GM23338 (cell line): ENCODE measurements at regions not wholly inside any gene's neighbourhood (a gene's known extent, or its start where the extent isn't known, plus 50 kb on each side); places are given as distances from the start of the nearest gene placed in this dataset.

Source experiments
- ATAC-seq: fragments of 200-7000 bp; cut with Tn5 transposase; 3 replicates; pipeline ENCODE4 v1.9.1; 2020
- DNase-seq: peaks from one replicate; pipeline ENCODE4 v3.0.0-alpha.2; 2015; ENCODE audit warnings: low spot score
- H2AFZ ChIP-seq: fragments of 200-600 bp; sonication (generic); 2 replicates; pipeline ENCODE4 v1.8.0; 2016; ENCODE audit warnings: antibody characterized with exemption, mild to moderate bottlenecking, moderate library complexity
- H3F3A ChIP-seq: fragments of 200-600 bp; sonication (generic); replicated peaks from 2 replicates; pipeline ENCODE4 v1.8.0; 2017; ENCODE audit warnings: antibody characterized with exemption, mixed run types, low read depth
- H3K27ac ChIP-seq: fragments of 200-600 bp; sonication (generic); 2 replicates; pipeline ENCODE4 v1.6.1; 2016; ENCODE audit warnings: low read depth
- H3K27me3 ChIP-seq: fragments of 200-600 bp; sonication (generic); 2 replicates; pipeline ENCODE4 v1.8.0; 2016; ENCODE audit warnings: mild to moderate bottlenecking, mixed run types, moderate library complexity; ENCODE audit not compliant: insufficient read depth
- H3K36me3 ChIP-seq: fragments of 200-600 bp; sonication (generic); 2 replicates; pipeline ENCODE4 v1.8.0; 2016; ENCODE audit warnings: mild to moderate bottlenecking; ENCODE audit not compliant: insufficient read depth
- H3K4me1 ChIP-seq: fragments of 200-600 bp; sonication (generic); 2 replicates; pipeline ENCODE4 v1.8.0; 2016; ENCODE audit warnings: mild to moderate bottlenecking, moderate library complexity; ENCODE audit not compliant: insufficient read depth
- H3K4me2 ChIP-seq: fragments of 200-600 bp; sonication (generic); 2 replicates; pipeline ENCODE4 v1.7.1; 2017; ENCODE audit warnings: mixed run types
- H3K4me3 ChIP-seq: fragments of 200-600 bp; sonication (generic); 2 replicates; pipeline ENCODE4 v1.6.1; 2016; ENCODE audit warnings: mixed run types
- H3K79me2 ChIP-seq: fragments of 200-600 bp; sonication (generic); replicated peaks from 2 replicates; pipeline ENCODE4 v1.8.0; 2017; ENCODE audit warnings: mild to moderate bottlenecking; ENCODE audit not compliant: insufficient read depth
- H3K9me2 ChIP-seq: fragments of 200-600 bp; sonication (generic); 2 replicates; pipeline ENCODE4 v1.8.0; 2017; ENCODE audit not compliant: insufficient read depth
- H4K20me1 ChIP-seq: fragments of 200-600 bp; sonication (generic); replicated peaks from 2 replicates; pipeline ENCODE4 v1.8.0; 2017; ENCODE audit warnings: mild to moderate bottlenecking; ENCODE audit not compliant: insufficient read depth
- H3K27ac Mint-ChIP-seq: 2 replicates; pipeline ENCODE4 v1.8.0; 2020; ENCODE audit warnings: inconsistent platforms, mild to moderate bottlenecking, moderate library complexity, mixed read lengths
- H3K27me3 Mint-ChIP-seq: 3 replicates; pipeline ENCODE4 v1.8.0; 2022; ENCODE audit warnings: low read depth, mild to moderate bottlenecking, moderate library complexity, mixed read lengths, inconsistent platforms; ENCODE audit not compliant: insufficient read depth, poor library complexity
- H3K36me3 Mint-ChIP-seq: 3 replicates; pipeline ENCODE4 v1.8.0; 2021; ENCODE audit warnings: low read depth, mild to moderate bottlenecking, inconsistent platforms, moderate library complexity, mixed read lengths
- H3K4me1 Mint-ChIP-seq: 3 replicates; pipeline ENCODE4 v1.8.0; 2020; ENCODE audit warnings: mild to moderate bottlenecking, inconsistent platforms, mixed read lengths
- H3K4me3 Mint-ChIP-seq: 3 replicates; pipeline ENCODE4 v1.8.0; 2021; ENCODE audit warnings: moderate library complexity, mild to moderate bottlenecking, inconsistent platforms, mixed read lengths
- H3K9me3 Mint-ChIP-seq: 3 replicates; pipeline ENCODE4 v1.8.0; 2020; ENCODE audit warnings: moderate library complexity, mild to moderate bottlenecking, inconsistent platforms, mixed read lengths
- EZH2 ChIP-seq: fragments of 200-600 bp; sonication (generic); IDR thresholded peaks from one replicate; pipeline ENCODE4 v1.8.0; 2017; ENCODE audit warnings: antibody characterized with exemption, mild to moderate bottlenecking, low read depth; ENCODE audit not compliant: unreplicated experiment
- EZH2phosphoT487 ChIP-seq: fragments of 200-600 bp; sonication (generic); IDR thresholded peaks from one replicate; pipeline ENCODE4 v1.8.1; 2018; ENCODE audit warnings: antibody characterized with exemption; ENCODE audit not compliant: unreplicated experiment
- JUNB ChIP-seq: IDR thresholded peaks from one replicate; pipeline ENCODE4 v1.6.1; 2016; ENCODE audit warnings: antibody characterized with exemption; ENCODE audit not compliant: unreplicated experiment
- STAT1 ChIP-seq: IDR thresholded peaks from one replicate; pipeline ENCODE4 v1.6.1; 2016; ENCODE audit warnings: antibody characterized with exemption; ENCODE audit not compliant: unreplicated experiment
- ZNF114 ChIP-seq: fragments of 250-450 bp; sonication (Bioruptor Pico); IDR thresholded peaks from 2 replicates; pipeline ENCODE4 v1.5.0; 2020; ENCODE audit warnings: mild to moderate bottlenecking, moderate library complexity
- TF ChIP-seq, protein P1 (sequence below), 2 experiments: fragments of 200-600 bp in 1 of 2; sonication (generic) in 1 of 2; conservative IDR thresholded peaks; 2 replicates each; pipeline versions ENCODE4 v1.5.1 to v1.6.1; 2016 to 2017; ENCODE audit warnings: antibody characterized with exemption in 2 of 2, low read depth in 2 of 2, mild to moderate bottlenecking in 2 of 2, moderate library complexity in 1 of 2
- TF ChIP-seq, protein P2 (sequence below): IDR thresholded peaks from one replicate; pipeline ENCODE4 v1.6.1; 2018; ENCODE audit warnings: antibody characterized with exemption; ENCODE audit not compliant: unreplicated experiment
- TF ChIP-seq, protein P3 (sequence below): IDR thresholded peaks from 2 replicates; pipeline ENCODE4 v1.6.1; 2016; ENCODE audit warnings: antibody characterized with exemption

DNA sequence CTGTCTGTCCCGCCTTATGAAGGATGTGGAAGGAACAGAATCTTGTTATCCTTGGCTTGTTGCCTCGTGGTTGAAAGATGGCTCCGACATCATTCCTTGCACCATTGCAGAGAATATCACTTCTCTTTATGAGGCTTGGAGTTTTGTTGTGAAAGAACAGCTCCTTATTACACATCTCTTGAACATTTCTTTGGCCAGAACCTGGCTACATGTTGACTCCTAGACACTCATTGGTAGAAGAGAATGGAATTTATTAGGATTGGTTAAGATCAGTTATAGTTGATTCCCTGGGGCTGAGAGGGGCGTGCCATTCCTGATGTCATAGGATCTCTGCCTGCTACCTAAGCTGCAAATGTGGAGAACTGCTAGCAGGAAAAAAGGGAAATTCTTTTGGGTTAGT is 180.5 kb upstream of the CTBP2 start:
- H3K4me1 Mint-ChIP-seq = peaks cover 4% of the 10 kb centered on the region; the same call in 1 of the 3 replicates
- H3K4me3 Mint-ChIP-seq = no peak overlapping the region
- DNase-seq (no peak), ATAC-seq (no peak)
- no peaks in the 10 kb centered on the region for H3K36me3 ChIP-seq
- H3K79me2 ChIP-seq = no peaks in the 10 kb centered on the region
- H3K27ac Mint-ChIP-seq = no peak overlapping the region
- no peaks in the 10 kb centered on the region for H3K36me3 Mint-ChIP-seq
- peaks cover 2% of the 10 kb centered on the region for H3K27me3 Mint-ChIP-seq
- no peaks in the 10 kb centered on the region for H3K27me3 ChIP-seq
- H3K9me2 ChIP-seq = peaks cover 7% of the 10 kb centered on the region; the same call in 1 of the 2 replicates
- no peaks in the 10 kb centered on the region for H3F3A ChIP-seq
- H2AFZ ChIP-seq = no peak overlapping the region
- no peak overlapping the region for H3K4me3 ChIP-seq
- H3K9me3 Mint-ChIP-seq = no peaks in the 10 kb centered on the region
- no peaks in the 10 kb centered on the region for H3K4me1 ChIP-seq
- no peak overlapping the region for H3K27ac ChIP-seq
- no peak overlapping the region for H3K4me2 ChIP-seq
- TF ChIP-seq, protein P1, sequence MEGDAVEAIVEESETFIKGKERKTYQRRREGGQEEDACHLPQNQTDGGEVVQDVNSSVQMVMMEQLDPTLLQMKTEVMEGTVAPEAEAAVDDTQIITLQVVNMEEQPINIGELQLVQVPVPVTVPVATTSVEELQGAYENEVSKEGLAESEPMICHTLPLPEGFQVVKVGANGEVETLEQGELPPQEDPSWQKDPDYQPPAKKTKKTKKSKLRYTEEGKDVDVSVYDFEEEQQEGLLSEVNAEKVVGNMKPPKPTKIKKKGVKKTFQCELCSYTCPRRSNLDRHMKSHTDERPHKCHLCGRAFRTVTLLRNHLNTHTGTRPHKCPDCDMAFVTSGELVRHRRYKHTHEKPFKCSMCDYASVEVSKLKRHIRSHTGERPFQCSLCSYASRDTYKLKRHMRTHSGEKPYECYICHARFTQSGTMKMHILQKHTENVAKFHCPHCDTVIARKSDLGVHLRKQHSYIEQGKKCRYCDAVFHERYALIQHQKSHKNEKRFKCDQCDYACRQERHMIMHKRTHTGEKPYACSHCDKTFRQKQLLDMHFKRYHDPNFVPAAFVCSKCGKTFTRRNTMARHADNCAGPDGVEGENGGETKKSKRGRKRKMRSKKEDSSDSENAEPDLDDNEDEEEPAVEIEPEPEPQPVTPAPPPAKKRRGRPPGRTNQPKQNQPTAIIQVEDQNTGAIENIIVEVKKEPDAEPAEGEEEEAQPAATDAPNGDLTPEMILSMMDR (conservative IDR thresholded peaks at IDR 0.05; ENCODE audit: low read depth in 2 of 2) = no peak
- TF ChIP-seq EZH2 (no peak), JUNB (no peak)
- H4K20me1 ChIP-seq = no peaks in the 10 kb centered on the region

DNA sequence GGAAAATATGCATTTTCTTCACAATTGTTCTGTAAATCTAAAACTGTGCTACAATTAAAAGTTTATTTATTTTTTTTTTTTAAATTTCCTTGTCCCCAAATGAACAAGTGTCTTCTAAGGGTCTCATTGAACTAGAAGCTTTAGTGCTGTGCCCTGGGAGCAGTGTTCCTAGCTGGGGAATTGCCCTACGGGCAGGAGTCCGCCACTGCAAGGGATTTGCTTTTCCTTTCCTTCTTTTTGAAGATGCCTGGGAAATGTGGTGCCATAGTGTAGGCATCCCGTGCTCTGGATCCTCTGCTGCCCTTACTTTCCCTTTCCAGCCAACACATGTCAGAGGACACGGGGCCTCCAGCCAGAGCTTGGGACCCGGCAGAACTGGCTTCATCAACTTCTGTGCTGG is 177.1 kb upstream of the CTBP2 start:
- Histone ChIP-seq H4K20me1 (no peaks in the 10 kb centered on the region), H3K27ac (no peak overlapping the region), H3K79me2 (no peaks in the 10 kb centered on the region), H3K4me3 (no peak overlapping the region), H2AFZ (no peak overlapping the region), H3K9me2 (peaks cover 9% of the 10 kb centered on the region), H3K4me2 (no peak overlapping the region), H3K27me3 (no peaks in the 10 kb centered on the region), H3K36me3 (no peaks in the 10 kb centered on the region), H3K4me1 (no peaks in the 10 kb centered on the region), H3F3A (no peaks in the 10 kb centered on the region)
- no peak overlapping the region for H3K27ac Mint-ChIP-seq
- peaks cover 2% of the 10 kb centered on the region; the same call in 2 of the 3 replicates for H3K4me1 Mint-ChIP-seq
- TF ChIP-seq EZH2phosphoT487 = no peak
- TF ChIP-seq, protein P1 (conservative IDR thresholded peaks at IDR 0.05; ENCODE audit: low read depth in 2 of 2) = peak; percentile 18 to 36; a peak in 3 of 4 replicates
- no peaks in the 10 kb centered on the region for H3K9me3 Mint-ChIP-seq
- peak; percentile 92 for ATAC-seq
- no peaks in the 10 kb centered on the region for H3K36me3 Mint-ChIP-seq
- no peak overlapping the region for H3K4me3 Mint-ChIP-seq
- H3K27me3 Mint-ChIP-seq = peaks cover 2% of the 10 kb centered on the region
- DNase-seq = peak; percentile 67

DNA sequence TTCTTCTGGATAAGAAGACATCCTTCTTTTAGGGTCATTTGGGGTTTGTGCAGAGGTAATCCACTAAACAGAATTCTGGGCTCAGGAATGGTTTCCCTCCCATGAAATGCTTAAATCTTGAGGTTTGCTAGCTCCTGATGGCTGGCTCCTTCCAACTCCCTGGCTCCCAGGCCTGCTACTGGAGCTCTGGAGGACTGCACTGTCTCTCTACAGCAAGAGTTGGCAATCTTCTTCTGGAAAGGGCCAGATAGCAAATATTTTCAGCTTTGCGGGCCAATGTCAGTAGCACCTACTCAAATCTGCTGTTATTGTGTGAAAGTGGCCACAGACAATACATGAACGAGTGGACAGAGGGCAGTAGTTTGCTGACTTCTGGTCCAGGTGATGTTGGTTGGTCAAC is 174.2 kb upstream of the CTBP2 start:
- Histone ChIP-seq H3K4me3 (no peak overlapping the region), H3K79me2 (no peaks in the 10 kb centered on the region), H3K4me2 (no peak overlapping the region), H4K20me1 (no peaks in the 10 kb centered on the region), H3K36me3 (no peaks in the 10 kb centered on the region), H3F3A (no peaks in the 10 kb centered on the region), H3K27ac (no peak overlapping the region), H3K27me3 (no peaks in the 10 kb centered on the region), H2AFZ (no peak overlapping the region), H3K9me2 (peaks cover 16% of the 10 kb centered on the region), H3K4me1 (no peaks in the 10 kb centered on the region)
- DNase-seq (no peak), ATAC-seq (no peak)
- H3K27me3 Mint-ChIP-seq = peaks cover 2% of the 10 kb centered on the region
- peaks cover 2% of the 10 kb centered on the region; the same call in 2 of the 3 replicates for H3K4me1 Mint-ChIP-seq
- H3K27ac Mint-ChIP-seq = no peak overlapping the region
- no peaks in the 10 kb centered on the region; the same call in 2 of the 3 replicates for H3K9me3 Mint-ChIP-seq
- no peak overlapping the region for H3K4me3 Mint-ChIP-seq
- H3K36me3 Mint-ChIP-seq = no peaks in the 10 kb centered on the region
- TF ChIP-seq, protein P2, sequence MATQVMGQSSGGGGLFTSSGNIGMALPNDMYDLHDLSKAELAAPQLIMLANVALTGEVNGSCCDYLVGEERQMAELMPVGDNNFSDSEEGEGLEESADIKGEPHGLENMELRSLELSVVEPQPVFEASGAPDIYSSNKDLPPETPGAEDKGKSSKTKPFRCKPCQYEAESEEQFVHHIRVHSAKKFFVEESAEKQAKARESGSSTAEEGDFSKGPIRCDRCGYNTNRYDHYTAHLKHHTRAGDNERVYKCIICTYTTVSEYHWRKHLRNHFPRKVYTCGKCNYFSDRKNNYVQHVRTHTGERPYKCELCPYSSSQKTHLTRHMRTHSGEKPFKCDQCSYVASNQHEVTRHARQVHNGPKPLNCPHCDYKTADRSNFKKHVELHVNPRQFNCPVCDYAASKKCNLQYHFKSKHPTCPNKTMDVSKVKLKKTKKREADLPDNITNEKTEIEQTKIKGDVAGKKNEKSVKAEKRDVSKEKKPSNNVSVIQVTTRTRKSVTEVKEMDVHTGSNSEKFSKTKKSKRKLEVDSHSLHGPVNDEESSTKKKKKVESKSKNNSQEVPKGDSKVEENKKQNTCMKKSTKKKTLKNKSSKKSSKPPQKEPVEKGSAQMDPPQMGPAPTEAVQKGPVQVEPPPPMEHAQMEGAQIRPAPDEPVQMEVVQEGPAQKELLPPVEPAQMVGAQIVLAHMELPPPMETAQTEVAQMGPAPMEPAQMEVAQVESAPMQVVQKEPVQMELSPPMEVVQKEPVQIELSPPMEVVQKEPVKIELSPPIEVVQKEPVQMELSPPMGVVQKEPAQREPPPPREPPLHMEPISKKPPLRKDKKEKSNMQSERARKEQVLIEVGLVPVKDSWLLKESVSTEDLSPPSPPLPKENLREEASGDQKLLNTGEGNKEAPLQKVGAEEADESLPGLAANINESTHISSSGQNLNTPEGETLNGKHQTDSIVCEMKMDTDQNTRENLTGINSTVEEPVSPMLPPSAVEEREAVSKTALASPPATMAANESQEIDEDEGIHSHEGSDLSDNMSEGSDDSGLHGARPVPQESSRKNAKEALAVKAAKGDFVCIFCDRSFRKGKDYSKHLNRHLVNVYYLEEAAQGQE = no peak
- no peak for TF ChIP-seq JUNB
- TF ChIP-seq ZNF114 (CRISPR knock-in tag) = no peak
- TF ChIP-seq STAT1 = no peak
- TF ChIP-seq, protein P3, sequence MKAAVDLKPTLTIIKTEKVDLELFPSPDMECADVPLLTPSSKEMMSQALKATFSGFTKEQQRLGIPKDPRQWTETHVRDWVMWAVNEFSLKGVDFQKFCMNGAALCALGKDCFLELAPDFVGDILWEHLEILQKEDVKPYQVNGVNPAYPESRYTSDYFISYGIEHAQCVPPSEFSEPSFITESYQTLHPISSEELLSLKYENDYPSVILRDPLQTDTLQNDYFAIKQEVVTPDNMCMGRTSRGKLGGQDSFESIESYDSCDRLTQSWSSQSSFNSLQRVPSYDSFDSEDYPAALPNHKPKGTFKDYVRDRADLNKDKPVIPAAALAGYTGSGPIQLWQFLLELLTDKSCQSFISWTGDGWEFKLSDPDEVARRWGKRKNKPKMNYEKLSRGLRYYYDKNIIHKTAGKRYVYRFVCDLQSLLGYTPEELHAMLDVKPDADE = no peak
